ENCODE measurements at regions not wholly inside any gene's neighbourhood (a gene's known extent, or its start where the extent isn't known, plus 50 kb on each side); places are given as distances from the start of the nearest gene placed in this dataset.

- no peak for TF ChIP-seq CTCF (IDR thresholded peaks at IDR 0.05)
- TF ChIP-seq NFE2L1 (CRISPR knock-in tag; IDR thresholded peaks at IDR 0.05) = no peak
- no peak for TF ChIP-seq AR (CRISPR knock-in tag; IDR thresholded peaks at IDR 0.05)
- TF ChIP-seq ZBTB43 (CRISPR knock-in tag; IDR thresholded peaks at IDR 0.05) = no peak
- TF ChIP-seq GRHL2 (CRISPR knock-in tag; IDR thresholded peaks at IDR 0.05; ENCODE audit: insufficient replicate concordance, severe bottlenecking) = no peak
These were observed 319.6 kb upstream of the HS3ST1 start for GRCh38 chr4:11748164-11748872.
